Osteoblast (primary cell): ENCODE measurements at regions not wholly inside any gene's neighbourhood (a gene's known extent, or its start where the extent isn't known, plus 50 kb on each side); places are given as distances from the start of the nearest gene placed in this dataset.

Experiments
- DNase-seq: peaks from one replicate; pipeline ENCODE4 v3.0.0; 2011; ENCODE audit warnings: low spot score, mixed read lengths; ENCODE audit not compliant: insufficient read length; ENCODE audit errors: missing footprints
- H2AFZ ChIP-seq: 2 replicates; pipeline ENCODE4 v1.6.0; 2011; ENCODE audit warnings: mild to moderate bottlenecking, low read length
- H3K27ac ChIP-seq: 2 replicates; pipeline ENCODE4 v1.5.1; 2011; ENCODE audit warnings: mild to moderate bottlenecking, low read depth, low read length, moderate library complexity
- H3K27me3 ChIP-seq: 2 replicates; pipeline ENCODE4 v1.6.0; 2012; ENCODE audit warnings: mild to moderate bottlenecking, control low read depth, inconsistent platforms, low read length, moderate library complexity; ENCODE audit not compliant: insufficient read depth
- H3K36me3 ChIP-seq: 2 replicates; pipeline ENCODE4 v1.5.1; 2011; ENCODE audit warnings: mild to moderate bottlenecking, low read length, control low read depth, moderate library complexity; ENCODE audit not compliant: insufficient read depth
- H3K4me1 ChIP-seq: 2 replicates; pipeline ENCODE4 v1.5.1; 2011; ENCODE audit warnings: mild to moderate bottlenecking, low read length, control low read depth, moderate library complexity; ENCODE audit not compliant: insufficient read depth
- H3K4me2 ChIP-seq: 2 replicates; pipeline ENCODE4 v1.6.0; 2011; ENCODE audit warnings: mild to moderate bottlenecking, low read length; ENCODE audit not compliant: insufficient read depth
- H3K4me3 ChIP-seq: fragments of 200-600 bp; sonication (generic); 3 replicates; pipeline ENCODE4 v1.5.1; 2012; ENCODE audit warnings: mild to moderate bottlenecking, low read length, inconsistent platforms; ENCODE audit not compliant: insufficient read depth
- H3K79me2 ChIP-seq: 2 replicates; pipeline ENCODE4 v1.6.0; 2012; ENCODE audit warnings: mild to moderate bottlenecking, low read length, control low read depth, inconsistent platforms; ENCODE audit not compliant: insufficient read depth
- H3K9me3 ChIP-seq: 2 replicates; pipeline ENCODE4 v1.5.1; 2011; ENCODE audit warnings: low read depth, low read length, control low read depth
- H4K20me1 ChIP-seq: 2 replicates; pipeline ENCODE4 v1.6.0; 2012; ENCODE audit warnings: mild to moderate bottlenecking, low read length, control low read depth; ENCODE audit not compliant: insufficient read depth
- CTCF ChIP-seq: IDR thresholded peaks from 2 replicates; pipeline ENCODE4 v1.5.1; 2011; ENCODE audit warnings: mild to moderate bottlenecking, low read depth, low read length, moderate library complexity; ENCODE audit errors: extremely low read depth

GRCh38 chr20:22339946-22340345 lies 244.4 kb downstream of the FOXA2 start:
- H3K27me3 ChIP-seq: no peaks in the 10 kb centered on the region
- no peak overlapping the region for H3K27ac ChIP-seq
- no peaks in the 10 kb centered on the region for H4K20me1 ChIP-seq
- no peak overlapping the region for H3K4me2 ChIP-seq
- no peaks in the 10 kb centered on the region for H3K9me3 ChIP-seq
- H3K4me1 ChIP-seq: no peaks in the 10 kb centered on the region
- no peak overlapping the region for H2AFZ ChIP-seq
- no peak overlapping the region for H3K4me3 ChIP-seq
- no peaks in the 10 kb centered on the region for H3K36me3 ChIP-seq
- no peak for DNase-seq
- H3K79me2 ChIP-seq: no peaks in the 10 kb centered on the region
- no peak for TF ChIP-seq CTCF

- DNase-seq: no peak
- peak; percentile 73 for TF ChIP-seq CTCF
Observed at GRCh38 chr20:22339091-22339881, 245.1 kb downstream of the FOXA2 start.

GRCh38 chr20:22338140-22338708 lies 246.1 kb downstream of the FOXA2 start:
- H3K27me3 ChIP-seq: no peaks in the 10 kb centered on the region
- H3K4me3 ChIP-seq: no peak overlapping the region
- H3K4me2 ChIP-seq: no peak overlapping the region
- no peak overlapping the region for H2AFZ ChIP-seq
- H3K27ac ChIP-seq: no peak overlapping the region
- TF ChIP-seq CTCF: no peak
- DNase-seq: no peak
- H4K20me1 ChIP-seq: no peaks in the 10 kb centered on the region
- H3K79me2 ChIP-seq: no peaks in the 10 kb centered on the region
- no peaks in the 10 kb centered on the region for H3K9me3 ChIP-seq
- H3K4me1 ChIP-seq: no peaks in the 10 kb centered on the region
- no peaks in the 10 kb centered on the region for H3K36me3 ChIP-seq

More at GRCh38 chr20:22339091-22339881, 245.1 kb downstream of the FOXA2 start:
- no peaks in the 10 kb centered on the region for H3K4me1 ChIP-seq
- H3K27ac ChIP-seq: no peak overlapping the region
- H3K9me3 ChIP-seq: no peaks in the 10 kb centered on the region
- H3K79me2 ChIP-seq: no peaks in the 10 kb centered on the region
- no peak overlapping the region for H2AFZ ChIP-seq
- no peaks in the 10 kb centered on the region for H3K27me3 ChIP-seq
- H3K4me3 ChIP-seq: no peak overlapping the region
- H3K36me3 ChIP-seq: no peaks in the 10 kb centered on the region
- H4K20me1 ChIP-seq: no peaks in the 10 kb centered on the region
- H3K4me2 ChIP-seq: no peak overlapping the region

- Histone ChIP-seq H4K20me1 (no peaks in the 10 kb centered on the region), H3K4me2 (no peak overlapping the region), H2AFZ (no peak overlapping the region), H3K4me1 (no peaks in the 10 kb centered on the region), H3K4me3 (no peak overlapping the region), H3K36me3 (no peaks in the 10 kb centered on the region), H3K27ac (no peak overlapping the region), H3K79me2 (no peaks in the 10 kb centered on the region), H3K27me3 (no peaks in the 10 kb centered on the region), H3K9me3 (no peaks in the 10 kb centered on the region)
- DNase-seq: no peak
- TF ChIP-seq CTCF: no peak
Observed at GRCh38 chr20:22335210-22335609, 249.2 kb downstream of the FOXA2 start.
